GM12878 (cell line): ENCODE measurements at regions not wholly inside any gene's neighbourhood (a gene's known extent, or its start where the extent isn't known, plus 50 kb on each side); places are given as distances from the start of the nearest gene placed in this dataset.

ENCODE experiments used
- BCL11A ChIP-seq: IDR thresholded peaks from 2 replicates; pipeline ENCODE4 v1.6.1; 2011; ENCODE audit warnings: low read depth, low read length
- CBFB ChIP-seq: IDR thresholded peaks from 2 replicates; pipeline ENCODE4 v1.6.1; 2016; ENCODE audit warnings: antibody characterized with exemption, low read depth
- CTCF ChIP-seq, 3 experiments: IDR thresholded peaks in 2 of 3; conservative IDR thresholded peaks in 1 of 3; 2 replicates each; pipeline ENCODE4 v1.5.1; 2011; ENCODE audit warnings: low read depth in 3 of 3, low read length in 3 of 3, mild to moderate bottlenecking in 3 of 3, control low read depth in 2 of 3, moderate library complexity in 2 of 3, inconsistent platforms in 1 of 3, mixed read lengths in 1 of 3; ENCODE audit not compliant: control insufficient read depth in 2 of 3, insufficient read depth in 1 of 3; ENCODE audit errors: extremely low read depth in 1 of 3
- DPF2 ChIP-seq: fragments of 450-650 bp; IDR thresholded peaks from 2 replicates; pipeline ENCODE4 v1.6.1; 2017; ENCODE audit warnings: mild to moderate bottlenecking
- E4F1 ChIP-seq: fragments of 450-650 bp; IDR thresholded peaks from 2 replicates; pipeline ENCODE4 v1.6.1; 2018; ENCODE audit warnings: borderline replicate concordance, mild to moderate bottlenecking; ENCODE audit not compliant: partially characterized antibody
- EP300 ChIP-seq, 2 experiments: fragments of 150-350 bp in 1 of 2; IDR thresholded peaks; 2 replicates each; pipeline ENCODE4 v1.6.1; 2011 to 2012; ENCODE audit warnings: low read depth in 2 of 2, low read length in 2 of 2, borderline replicate concordance in 1 of 2, improper control_type of control experiment in 1 of 2, inconsistent platforms in 1 of 2; ENCODE audit not compliant: control insufficient read depth in 1 of 2
- FOXK2 ChIP-seq: fragments of 450-650 bp; IDR thresholded peaks from 2 replicates; pipeline ENCODE4 v1.6.1; 2017; ENCODE audit warnings: mild to moderate bottlenecking, moderate library complexity
- POLR2AphosphoS5 ChIP-seq: IDR thresholded peaks from 2 replicates; pipeline ENCODE4 v1.6.1; 2011; ENCODE audit warnings: mild to moderate bottlenecking, low read length, inconsistent platforms
- RELA ChIP-seq: fragments of 450-650 bp; IDR thresholded peaks from 2 replicates; pipeline ENCODE4 v1.8.0; 2014; ENCODE audit warnings: borderline replicate concordance; ENCODE audit not compliant: partially characterized antibody
- SIN3A ChIP-seq: IDR thresholded peaks from 2 replicates; pipeline ENCODE4 v1.6.1; 2012; ENCODE audit warnings: low read depth, low read length, improper control_type of control experiment
- ZNF274 ChIP-seq: IDR thresholded peaks from one replicate; pipeline ENCODE4 v1.8.0; 2011; ENCODE audit not compliant: insufficient read length, insufficient read depth
- TF ChIP-seq, protein P1 (sequence below): IDR thresholded peaks from 2 replicates; pipeline ENCODE4 v1.6.1; 2011; ENCODE audit warnings: borderline replicate concordance, low read depth, mild to moderate bottlenecking, moderate library complexity, mixed read lengths, low read length; ENCODE audit not compliant: insufficient read depth; ENCODE audit errors: extremely low read length

- TF ChIP-seq SIN3A (no peak), RELA (no peak), CTCF (IDR thresholded peaks at IDR 0.05 in 2 of 3, conservative IDR thresholded peaks at IDR 0.05 in 1 of 3; ENCODE audit: control insufficient read depth in 2 of 3, extremely low read depth in 1 of 3, insufficient read depth in 1 of 3, low read depth in 3 of 3, low read length in 3 of 3) (no peak), POLR2AphosphoS5 (no peak), E4F1 (no peak), DPF2 (no peak), EP300 (IDR thresholded peaks at IDR 0.05; ENCODE audit: borderline replicate concordance in 1 of 2, control insufficient read depth in 1 of 2, low read depth in 2 of 2, low read length in 2 of 2) (no peak), CBFB (no peak), ZNF274 (no peak), FOXK2 (no peak), BCL11A (no peak)
- TF ChIP-seq, protein P1, sequence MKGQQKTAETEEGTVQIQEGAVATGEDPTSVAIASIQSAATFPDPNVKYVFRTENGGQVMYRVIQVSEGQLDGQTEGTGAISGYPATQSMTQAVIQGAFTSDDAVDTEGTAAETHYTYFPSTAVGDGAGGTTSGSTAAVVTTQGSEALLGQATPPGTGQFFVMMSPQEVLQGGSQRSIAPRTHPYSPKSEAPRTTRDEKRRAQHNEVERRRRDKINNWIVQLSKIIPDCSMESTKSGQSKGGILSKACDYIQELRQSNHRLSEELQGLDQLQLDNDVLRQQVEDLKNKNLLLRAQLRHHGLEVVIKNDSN, result no peak
These were observed 179.9 kb upstream of the THBS1 start for GRCh38 chr15:39400821-39401550.
